Bronchial epithelial cell (primary cell): ENCODE measurements at regions not wholly inside any gene's neighbourhood (a gene's known extent, or its start where the extent isn't known, plus 50 kb on each side); places are given as distances from the start of the nearest gene placed in this dataset.

Experiments
- DNase-seq: peaks from one replicate; pipeline ENCODE4 v3.0.0-alpha.2; 2010; ENCODE audit warnings: low read depth
- FAIRE-seq: peaks from 2 replicates; lab custom pipeline; 2011; peaks lifted over from hg19 to GRCh38; lab: Jason Lieb, UNC
- H3K27me3 ChIP-seq: 2 replicates; pipeline ENCODE4 v1.5.1; 2011; ENCODE audit warnings: low read length; ENCODE audit not compliant: control insufficient read depth, insufficient read depth
- H3K36me3 ChIP-seq: 2 replicates; pipeline ENCODE4 v1.5.1; 2011; ENCODE audit warnings: low read length; ENCODE audit not compliant: control insufficient read depth, insufficient read depth
- H3K4me3 ChIP-seq: 2 replicates; pipeline ENCODE4 v1.5.1; 2011; ENCODE audit warnings: mild to moderate bottlenecking, low read depth, low read length, control low read depth
- TF ChIP-seq, protein P1 (sequence below): IDR thresholded peaks from 2 replicates; pipeline ENCODE4 v1.5.1; 2011; ENCODE audit warnings: mild to moderate bottlenecking, moderate library complexity, low read length, control low read depth, inconsistent platforms; ENCODE audit not compliant: insufficient read depth, severe bottlenecking

DNA sequence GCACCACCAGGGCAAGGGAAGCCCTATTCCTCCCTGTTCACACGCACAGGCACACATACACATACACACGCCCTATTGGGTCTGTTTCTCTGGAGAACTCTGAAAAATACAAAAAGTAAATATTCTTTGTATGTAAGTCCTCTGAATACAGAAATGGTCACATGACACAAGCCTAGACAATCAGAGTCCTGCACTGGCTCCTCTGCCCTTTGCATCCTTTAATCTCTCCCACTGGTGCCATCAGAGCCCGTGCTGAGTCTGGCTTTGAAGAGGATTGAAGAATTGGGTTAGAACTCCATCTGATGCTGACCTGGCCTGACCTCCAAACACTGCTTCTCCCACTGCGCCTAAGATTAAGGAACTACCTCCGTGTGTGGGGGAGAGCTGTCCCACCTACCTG, 273.2 kb upstream of the TBX3 start:
- FAIRE-seq (no peak), DNase-seq (no peak)
- Histone ChIP-seq H3K4me3 (no peak overlapping the region), H3K27me3 (no peaks in the 10 kb centered on the region), H3K36me3 (no peaks in the 10 kb centered on the region)
- TF ChIP-seq, protein P1, sequence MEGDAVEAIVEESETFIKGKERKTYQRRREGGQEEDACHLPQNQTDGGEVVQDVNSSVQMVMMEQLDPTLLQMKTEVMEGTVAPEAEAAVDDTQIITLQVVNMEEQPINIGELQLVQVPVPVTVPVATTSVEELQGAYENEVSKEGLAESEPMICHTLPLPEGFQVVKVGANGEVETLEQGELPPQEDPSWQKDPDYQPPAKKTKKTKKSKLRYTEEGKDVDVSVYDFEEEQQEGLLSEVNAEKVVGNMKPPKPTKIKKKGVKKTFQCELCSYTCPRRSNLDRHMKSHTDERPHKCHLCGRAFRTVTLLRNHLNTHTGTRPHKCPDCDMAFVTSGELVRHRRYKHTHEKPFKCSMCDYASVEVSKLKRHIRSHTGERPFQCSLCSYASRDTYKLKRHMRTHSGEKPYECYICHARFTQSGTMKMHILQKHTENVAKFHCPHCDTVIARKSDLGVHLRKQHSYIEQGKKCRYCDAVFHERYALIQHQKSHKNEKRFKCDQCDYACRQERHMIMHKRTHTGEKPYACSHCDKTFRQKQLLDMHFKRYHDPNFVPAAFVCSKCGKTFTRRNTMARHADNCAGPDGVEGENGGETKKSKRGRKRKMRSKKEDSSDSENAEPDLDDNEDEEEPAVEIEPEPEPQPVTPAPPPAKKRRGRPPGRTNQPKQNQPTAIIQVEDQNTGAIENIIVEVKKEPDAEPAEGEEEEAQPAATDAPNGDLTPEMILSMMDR: no peak

DNA sequence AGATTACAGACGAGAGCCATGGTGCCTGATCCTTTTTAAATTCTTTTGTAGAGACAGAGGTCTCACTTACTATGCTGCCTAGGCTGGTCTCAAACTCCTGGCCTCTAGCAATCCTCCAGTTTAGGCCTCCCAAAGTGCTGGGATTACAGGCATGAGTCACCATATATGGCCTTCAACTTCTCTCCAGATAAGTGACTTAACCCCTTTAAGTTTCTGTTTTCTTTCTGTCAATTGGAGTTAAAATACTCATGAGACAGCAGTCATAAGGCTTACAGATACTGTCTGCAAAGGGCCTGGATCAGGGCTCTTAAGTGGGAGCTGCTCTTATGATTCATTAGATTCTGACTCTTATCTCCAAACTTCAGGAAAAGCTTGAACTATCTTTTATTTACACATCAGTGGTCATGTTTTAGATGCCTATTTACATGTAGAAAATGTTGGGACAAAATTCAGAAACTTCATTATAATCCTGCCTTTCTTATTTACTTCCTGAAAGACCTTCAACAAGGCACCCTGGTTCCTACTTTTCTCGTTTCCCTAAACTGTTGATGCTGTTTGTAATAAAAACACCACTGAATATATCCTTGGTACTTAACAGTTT, 271.5 kb upstream of the TBX3 start:
- H3K27me3 ChIP-seq: no peaks in the 10 kb centered on the region
- no peaks in the 10 kb centered on the region for H3K36me3 ChIP-seq
- DNase-seq (no peak), FAIRE-seq (no peak)
- no peak overlapping the region for H3K4me3 ChIP-seq
- TF ChIP-seq, protein P1: no peak

DNA sequence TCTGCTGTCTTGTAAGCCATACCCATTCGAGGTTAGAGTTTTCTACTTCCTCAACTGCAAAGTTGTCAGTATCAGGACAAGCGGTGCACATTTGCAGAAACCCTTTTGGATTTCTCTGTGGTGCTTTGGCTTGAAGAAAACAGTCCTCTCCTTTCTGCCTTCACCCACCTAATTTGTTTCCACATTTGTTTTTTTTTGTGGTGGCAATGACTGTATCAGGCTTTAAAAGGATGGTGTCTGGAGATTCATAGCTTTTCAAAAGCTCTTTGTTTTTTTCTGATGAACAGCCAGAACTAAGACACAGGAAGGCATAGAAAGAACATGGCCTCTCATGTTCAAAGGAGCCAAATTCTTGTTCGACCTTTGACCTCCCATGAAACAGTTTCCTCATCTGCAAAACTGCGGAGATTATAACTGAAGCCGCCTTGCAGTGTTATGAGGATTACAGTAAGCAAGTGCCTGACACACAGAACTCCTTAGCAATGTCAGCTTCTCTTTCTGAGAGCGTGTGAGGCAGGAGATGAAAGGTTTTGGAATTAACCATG, 270.6 kb upstream of the TBX3 start:
- no peak for DNase-seq
- no peak for FAIRE-seq
- no peaks in the 10 kb centered on the region for H3K36me3 ChIP-seq
- H3K27me3 ChIP-seq: no peaks in the 10 kb centered on the region
- TF ChIP-seq, protein P1: no peak
- H3K4me3 ChIP-seq: no peak overlapping the region

DNA sequence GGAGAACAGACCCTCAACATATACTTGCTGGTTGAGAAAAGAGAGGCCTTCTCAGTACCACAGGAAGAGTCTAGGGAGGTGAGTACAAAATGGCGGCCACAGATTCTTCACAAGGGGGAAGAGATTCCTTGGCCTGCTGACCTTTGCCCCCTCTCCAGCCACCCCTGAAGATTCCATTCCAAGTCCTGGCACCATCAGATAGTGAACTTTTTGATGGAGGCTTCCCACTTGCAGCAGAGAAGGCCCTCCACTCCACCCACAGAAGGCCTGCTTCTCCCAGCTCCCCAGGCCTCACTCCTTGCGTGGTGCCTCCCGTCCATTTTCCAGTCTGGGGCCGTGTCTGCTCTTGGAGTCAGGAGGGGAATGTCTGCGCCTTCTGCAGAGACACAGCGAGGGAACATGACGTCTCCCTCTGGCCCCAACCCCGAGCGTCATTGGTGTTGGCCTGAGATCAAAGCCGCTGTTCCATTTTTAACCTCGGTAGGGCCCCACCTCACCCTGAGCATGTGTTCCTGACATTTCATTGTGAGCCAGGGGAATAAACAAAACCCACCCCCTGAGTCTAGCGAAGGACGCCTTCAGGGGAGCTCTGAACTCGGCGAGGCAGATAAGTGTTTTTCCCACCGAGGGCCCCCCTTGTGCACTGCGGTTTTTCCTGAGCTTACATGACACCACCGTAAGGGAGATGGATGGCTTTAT, 268.7 kb upstream of the TBX3 start:
- DNase-seq: no peak
- TF ChIP-seq, protein P1: no peak
- FAIRE-seq: no peak
- H3K36me3 ChIP-seq: no peaks in the 10 kb centered on the region
- H3K4me3 ChIP-seq: no peak overlapping the region
- H3K27me3 ChIP-seq: no peaks in the 10 kb centered on the region

DNA sequence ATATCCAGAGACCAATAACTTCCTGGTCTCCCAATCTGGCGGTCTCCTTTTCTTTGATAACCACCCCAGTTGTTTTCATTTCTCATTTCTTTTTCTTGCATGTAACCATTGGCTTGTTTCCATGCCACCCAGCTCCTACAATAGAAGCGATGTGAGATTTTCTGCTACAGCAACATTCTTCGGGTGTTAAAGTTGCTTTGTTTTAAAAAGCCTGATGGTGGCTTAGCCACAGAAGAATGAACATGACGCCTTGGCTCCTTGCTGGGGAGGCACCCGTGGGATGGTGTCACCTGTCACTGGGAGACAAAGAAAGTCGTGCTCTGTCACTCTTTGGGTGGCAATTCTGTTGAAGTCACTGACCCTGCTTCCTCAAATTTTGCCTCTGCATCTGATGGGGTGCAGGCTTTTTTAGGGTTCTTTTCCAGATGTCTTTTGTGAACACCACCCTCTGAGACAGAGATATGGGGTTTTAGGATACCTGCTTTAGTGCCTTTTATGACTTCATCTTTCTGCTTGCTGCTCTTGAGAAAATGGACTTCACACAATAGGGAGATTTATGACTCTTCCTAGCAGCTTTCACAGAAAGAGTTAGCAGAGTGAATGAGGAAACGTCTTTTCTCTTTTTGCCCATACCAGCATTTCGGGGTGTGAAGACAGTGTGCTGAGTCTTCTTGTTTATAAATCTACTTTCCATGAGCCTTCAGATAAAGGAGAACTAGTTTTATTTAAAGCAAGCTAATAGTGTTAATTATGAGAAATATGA, 265.3 kb upstream of the TBX3 start:
- TF ChIP-seq, protein P1: no peak
- H3K36me3 ChIP-seq: no peaks in the 10 kb centered on the region
- FAIRE-seq: no peak
- H3K27me3 ChIP-seq: no peaks in the 10 kb centered on the region
- no peak for DNase-seq
- H3K4me3 ChIP-seq: no peak overlapping the region
